Loucy (cell line): ENCODE measurements at regions not wholly inside any gene's neighbourhood (a gene's known extent, or its start where the extent isn't known, plus 50 kb on each side); places are given as distances from the start of the nearest gene placed in this dataset.

Experiments
- H2AFZ ChIP-seq: fragments of 200-600 bp; sonication (generic); 2 replicates; pipeline ENCODE4 v1.6.0; 2016; ENCODE audit warnings: antibody characterized with exemption, mild to moderate bottlenecking, low read length, moderate library complexity
- H3F3A ChIP-seq: fragments of 200-600 bp; 2 replicates; pipeline ENCODE4 v1.6.0; 2016; ENCODE audit warnings: antibody characterized with exemption, low read depth, mild to moderate bottlenecking
- H3K27me3 ChIP-seq: fragments of 200-600 bp; sonication (generic); 2 replicates; pipeline ENCODE4 v1.6.1; 2014; ENCODE audit warnings: low read length, mild to moderate bottlenecking; ENCODE audit not compliant: insufficient read depth, poor library complexity, severe bottlenecking
- H3K36me3 ChIP-seq: fragments of 200-600 bp; sonication (generic); 2 replicates; pipeline ENCODE4 v1.6.1; 2016; ENCODE audit warnings: low read length; ENCODE audit not compliant: insufficient read depth
- H3K4me1 ChIP-seq: fragments of 200-600 bp; sonication (generic); 2 replicates; pipeline ENCODE4 v1.5.1; 2014; ENCODE audit warnings: low read length, mild to moderate bottlenecking; ENCODE audit not compliant: insufficient read depth, poor library complexity, severe bottlenecking
- H3K4me2 ChIP-seq: fragments of 200-600 bp; sonication (generic); 2 replicates; pipeline ENCODE4 v1.6.0; 2014; ENCODE audit warnings: antibody characterized with exemption, low read length, low read depth, mild to moderate bottlenecking; ENCODE audit not compliant: poor library complexity, severe bottlenecking
- H3K4me3 ChIP-seq: fragments of 200-600 bp; sonication (generic); 2 replicates; pipeline ENCODE4 v1.5.1; 2014; ENCODE audit warnings: low read length, mild to moderate bottlenecking, mixed read lengths; ENCODE audit not compliant: poor library complexity, severe bottlenecking
- H3K79me2 ChIP-seq: fragments of 200-600 bp; sonication (generic); 2 replicates; pipeline ENCODE4 v1.6.1; 2014; ENCODE audit warnings: low read length; ENCODE audit not compliant: insufficient read depth
- H3K9ac ChIP-seq: fragments of 200-600 bp; sonication (generic); 2 replicates; pipeline ENCODE4 v1.6.0; 2014; ENCODE audit warnings: mild to moderate bottlenecking, low read depth, low read length, moderate library complexity; ENCODE audit not compliant: poor library complexity, severe bottlenecking
- H3K9me2 ChIP-seq: fragments of 200-600 bp; sonication (generic); replicated peaks from 2 replicates; pipeline ENCODE4 v1.6.1; 2016; ENCODE audit warnings: low read depth, low read length, mixed read lengths
- H3K9me3 ChIP-seq: fragments of 200-600 bp; sonication (generic); 2 replicates; pipeline ENCODE4 v1.6.1; 2014; ENCODE audit warnings: mild to moderate bottlenecking, antibody characterized with exemption, low read length, low read depth; ENCODE audit not compliant: insufficient read depth
- H4K20me1 ChIP-seq: fragments of 200-600 bp; sonication (generic); 2 replicates; pipeline ENCODE4 v1.6.0; 2014; ENCODE audit warnings: antibody characterized with exemption, low read length, mild to moderate bottlenecking; ENCODE audit not compliant: insufficient read depth, poor library complexity, severe bottlenecking
- CTCF ChIP-seq: fragments of 200-600 bp; sonication (generic); conservative IDR thresholded peaks from 2 replicates; pipeline ENCODE4 v1.5.1; 2014; ENCODE audit warnings: mild to moderate bottlenecking, antibody characterized with exemption, low read length
- EZH2phosphoT487 ChIP-seq: fragments of 200-600 bp; IDR thresholded peaks from 2 replicates; pipeline ENCODE4 v1.6.1; 2018; ENCODE audit warnings: antibody characterized with exemption, mild to moderate bottlenecking, moderate library complexity, borderline replicate concordance

GRCh38 chr12:92634730-92635129 is 68.1 kb upstream of the PLEKHG7 start:
- H3K9me2 ChIP-seq: no peaks in the 10 kb centered on the region
- H3K27me3 ChIP-seq: no peaks in the 10 kb centered on the region
- H2AFZ ChIP-seq: no peak overlapping the region

GRCh38 chr12:92634202-92634601 is 68.6 kb upstream of the PLEKHG7 start:
- H3K79me2 ChIP-seq: no peaks in the 10 kb centered on the region
- no peak overlapping the region for H3K4me3 ChIP-seq
- no peak for TF ChIP-seq CTCF
- no peak for TF ChIP-seq EZH2phosphoT487
- no peaks in the 10 kb centered on the region for H3K9me3 ChIP-seq
- H4K20me1 ChIP-seq: no peaks in the 10 kb centered on the region
- no peaks in the 10 kb centered on the region for H3K36me3 ChIP-seq
- H3K9me2 ChIP-seq: no peaks in the 10 kb centered on the region
- no peaks in the 10 kb centered on the region for H3K27me3 ChIP-seq
- no peak overlapping the region for H3K4me2 ChIP-seq
- no peak overlapping the region for H3K9ac ChIP-seq
- H2AFZ ChIP-seq: no peak overlapping the region
- H3K4me1 ChIP-seq: no peaks in the 10 kb centered on the region
- no peaks in the 10 kb centered on the region for H3F3A ChIP-seq

More at GRCh38 chr12:92634730-92635129, 68.1 kb upstream of the PLEKHG7 start:
- Histone ChIP-seq H3K4me3 (no peak overlapping the region), H3F3A (no peaks in the 10 kb centered on the region), H4K20me1 (no peaks in the 10 kb centered on the region), H3K9me3 (no peaks in the 10 kb centered on the region), H3K79me2 (no peaks in the 10 kb centered on the region), H3K4me1 (no peaks in the 10 kb centered on the region), H3K36me3 (no peaks in the 10 kb centered on the region), H3K4me2 (no peak overlapping the region), H3K9ac (no peak overlapping the region)
- no peak for TF ChIP-seq CTCF
- TF ChIP-seq EZH2phosphoT487: no peak

GRCh38 chr12:92630968-92631367 is 71.8 kb upstream of the PLEKHG7 start:
- no peaks in the 10 kb centered on the region for H3F3A ChIP-seq
- no peaks in the 10 kb centered on the region for H3K9me3 ChIP-seq
- no peaks in the 10 kb centered on the region for H3K4me1 ChIP-seq
- no peaks in the 10 kb centered on the region for H3K9me2 ChIP-seq
- H3K79me2 ChIP-seq: no peaks in the 10 kb centered on the region
- H3K4me2 ChIP-seq: no peak overlapping the region
- H3K4me3 ChIP-seq: no peak overlapping the region
- TF ChIP-seq CTCF (no peak), EZH2phosphoT487 (no peak)
- H3K9ac ChIP-seq: no peak overlapping the region
- H4K20me1 ChIP-seq: no peaks in the 10 kb centered on the region
- no peaks in the 10 kb centered on the region for H3K36me3 ChIP-seq
- no peak overlapping the region for H2AFZ ChIP-seq
- no peaks in the 10 kb centered on the region for H3K27me3 ChIP-seq
